Nephron progenitor cell (in vitro differentiated cells): ENCODE measurements at regions not wholly inside any gene's neighbourhood (a gene's known extent, or its start where the extent isn't known, plus 50 kb on each side); places are given as distances from the start of the nearest gene placed in this dataset.

Experiments
- DNase-seq: peaks from one replicate; pipeline ENCODE4 v3.0.0; 2021
- H3K27ac Mint-ChIP-seq: 2 replicates; pipeline ENCODE4 v1.8.0; 2021; ENCODE audit warnings: mild to moderate bottlenecking, moderate library complexity, mixed read lengths
- H3K27me3 Mint-ChIP-seq: 2 replicates; pipeline ENCODE4 v1.8.0; 2021; ENCODE audit warnings: mild to moderate bottlenecking, low read depth, mixed read lengths; ENCODE audit not compliant: poor library complexity
- H3K36me3 Mint-ChIP-seq: 2 replicates; pipeline ENCODE4 v1.8.0; 2021; ENCODE audit warnings: low read depth, mixed read lengths
- H3K4me1 Mint-ChIP-seq: 2 replicates; pipeline ENCODE4 v1.8.0; 2021; ENCODE audit warnings: mixed read lengths
- H3K4me3 Mint-ChIP-seq: 2 replicates; pipeline ENCODE4 v1.8.0; 2021; ENCODE audit warnings: mild to moderate bottlenecking, moderate library complexity, mixed read lengths
- H3K9me3 Mint-ChIP-seq: 2 replicates; pipeline ENCODE4 v1.8.0; 2021; ENCODE audit warnings: mild to moderate bottlenecking, moderate library complexity, mixed read lengths
- CTCF ChIP-seq: fragments of 200-600 bp; sonication (generic); IDR thresholded peaks from 2 replicates; pipeline ENCODE4 v1.5.0; 2021; ENCODE audit warnings: antibody characterized with exemption

DNA sequence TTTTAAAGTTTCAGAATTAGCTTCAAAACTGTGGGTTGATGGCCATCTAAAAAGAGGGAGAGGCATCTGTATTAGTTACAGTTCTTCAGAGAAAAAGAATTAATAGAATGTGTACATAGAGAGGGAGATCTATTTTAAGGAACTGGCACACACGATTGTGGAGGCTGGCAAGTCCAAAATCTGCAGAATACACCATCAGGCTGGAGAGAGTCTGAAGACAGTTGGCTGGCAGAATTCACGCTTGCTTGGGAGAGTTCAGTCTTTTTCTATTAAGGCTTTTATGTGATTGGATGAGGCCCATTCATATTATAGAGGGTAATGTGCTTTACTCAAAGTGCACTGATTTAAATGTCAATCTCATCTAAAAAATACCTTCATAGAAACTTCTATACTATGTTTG is 135.1 kb upstream of the SORCS1 start:
- no peaks in the 10 kb centered on the region for H3K27me3 Mint-ChIP-seq
- peaks cover 19% of the 10 kb centered on the region for H3K9me3 Mint-ChIP-seq
- TF ChIP-seq CTCF = no peak
- H3K4me3 Mint-ChIP-seq = no peak overlapping the region
- H3K36me3 Mint-ChIP-seq = no peaks in the 10 kb centered on the region
- H3K27ac Mint-ChIP-seq = no peak overlapping the region
- DNase-seq = no peak
- H3K4me1 Mint-ChIP-seq = peaks cover under 1% of the 10 kb centered on the region

DNA sequence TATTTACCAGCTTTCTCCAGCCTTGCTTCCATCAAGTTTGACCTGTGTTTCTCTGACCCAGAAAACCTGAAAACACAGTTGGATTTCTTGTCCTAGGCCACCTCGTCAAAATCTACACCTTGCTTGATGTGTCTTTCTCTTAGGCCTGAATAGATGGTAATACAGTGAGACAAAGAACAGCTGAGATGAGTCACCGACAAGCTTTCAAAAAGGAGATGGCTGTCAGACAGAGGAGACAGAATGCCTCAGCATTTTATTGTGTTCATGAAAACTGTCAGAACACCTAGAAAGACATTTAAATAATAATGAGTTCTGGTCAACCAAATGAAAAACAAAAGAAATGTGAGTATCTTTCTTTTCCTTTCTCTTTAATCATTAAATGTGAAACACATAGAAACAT is 119.7 kb upstream of the SORCS1 start:
- no peaks in the 10 kb centered on the region for H3K36me3 Mint-ChIP-seq
- H3K9me3 Mint-ChIP-seq = peaks cover 41% of the 10 kb centered on the region
- H3K27me3 Mint-ChIP-seq = no peaks in the 10 kb centered on the region
- no peak for DNase-seq
- H3K4me3 Mint-ChIP-seq = no peak overlapping the region
- TF ChIP-seq CTCF = no peak
- H3K4me1 Mint-ChIP-seq = no peaks in the 10 kb centered on the region
- H3K27ac Mint-ChIP-seq = no peak overlapping the region

- H3K27ac Mint-ChIP-seq = no peak overlapping the region
- no peaks in the 10 kb centered on the region for H3K27me3 Mint-ChIP-seq
- TF ChIP-seq CTCF = no peak
- H3K36me3 Mint-ChIP-seq = no peaks in the 10 kb centered on the region
- H3K4me1 Mint-ChIP-seq = no peaks in the 10 kb centered on the region
- peaks cover 20% of the 10 kb centered on the region for H3K9me3 Mint-ChIP-seq
- no peak overlapping the region for H3K4me3 Mint-ChIP-seq
- no peak for DNase-seq
Observed at GRCh38 chr10:107280293-107280692, 115.8 kb upstream of the SORCS1 start.

GRCh38 chr10:107277591-107277990 is 113.1 kb upstream of the SORCS1 start:
- Mint-ChIP-seq H3K27me3 (no peaks in the 10 kb centered on the region), H3K4me1 (no peaks in the 10 kb centered on the region), H3K4me3 (no peak overlapping the region), H3K27ac (no peak overlapping the region), H3K9me3 (peaks cover 14% of the 10 kb centered on the region), H3K36me3 (no peaks in the 10 kb centered on the region)
- no peak for TF ChIP-seq CTCF
- no peak for DNase-seq

- no peak overlapping the region for H3K4me3 Mint-ChIP-seq
- H3K4me1 Mint-ChIP-seq = no peaks in the 10 kb centered on the region
- TF ChIP-seq CTCF = no peak
- H3K36me3 Mint-ChIP-seq = no peaks in the 10 kb centered on the region
- H3K27me3 Mint-ChIP-seq = no peaks in the 10 kb centered on the region
- H3K9me3 Mint-ChIP-seq = no peaks in the 10 kb centered on the region
- no peak overlapping the region for H3K27ac Mint-ChIP-seq
- no peak for DNase-seq
Observed at GRCh38 chr10:107275806-107276205, 111.3 kb upstream of the SORCS1 start.

DNA sequence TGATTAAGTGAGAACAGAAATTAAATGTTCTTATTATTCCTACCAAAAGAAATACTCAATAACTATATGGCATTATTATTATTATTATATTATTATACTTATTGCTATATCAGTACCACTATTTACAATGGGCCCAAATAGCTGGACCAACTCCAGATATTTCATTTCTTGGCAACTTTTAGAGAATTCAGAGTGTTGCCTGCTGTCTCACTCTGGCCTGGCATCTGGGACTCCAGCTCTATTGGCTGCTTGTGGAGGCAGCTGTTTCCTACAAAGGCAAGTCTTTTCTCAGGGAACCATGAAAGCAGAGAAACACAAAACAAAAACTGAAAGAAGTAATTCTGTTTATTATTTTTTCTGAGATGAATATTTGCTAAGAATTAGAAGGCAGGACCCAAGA is 105.1 kb upstream of the SORCS1 start:
- H3K27ac Mint-ChIP-seq = no peak overlapping the region
- TF ChIP-seq CTCF = no peak
- H3K4me3 Mint-ChIP-seq = no peak overlapping the region
- no peaks in the 10 kb centered on the region for H3K27me3 Mint-ChIP-seq
- peaks cover 10% of the 10 kb centered on the region for H3K4me1 Mint-ChIP-seq
- H3K9me3 Mint-ChIP-seq = no peaks in the 10 kb centered on the region
- H3K36me3 Mint-ChIP-seq = no peaks in the 10 kb centered on the region
- DNase-seq = no peak
